ENCODE measurements at regions not wholly inside any gene's neighbourhood (a gene's known extent, or its start where the extent isn't known, plus 50 kb on each side); places are given as distances from the start of the nearest gene placed in this dataset.

- no peak for DNase-seq (ENCODE audit: unreplicated experiment)
- BruUV-seq (replicated peaks) = no TSS peak
- no peak overlapping the region for H3K27ac Mint-ChIP-seq (ENCODE audit: low read depth, unreplicated experiment)
- no peaks in the 10 kb centered on the region for H3K9me3 Mint-ChIP-seq (ENCODE audit: unreplicated experiment)
- TF ChIP-seq, protein P1, sequence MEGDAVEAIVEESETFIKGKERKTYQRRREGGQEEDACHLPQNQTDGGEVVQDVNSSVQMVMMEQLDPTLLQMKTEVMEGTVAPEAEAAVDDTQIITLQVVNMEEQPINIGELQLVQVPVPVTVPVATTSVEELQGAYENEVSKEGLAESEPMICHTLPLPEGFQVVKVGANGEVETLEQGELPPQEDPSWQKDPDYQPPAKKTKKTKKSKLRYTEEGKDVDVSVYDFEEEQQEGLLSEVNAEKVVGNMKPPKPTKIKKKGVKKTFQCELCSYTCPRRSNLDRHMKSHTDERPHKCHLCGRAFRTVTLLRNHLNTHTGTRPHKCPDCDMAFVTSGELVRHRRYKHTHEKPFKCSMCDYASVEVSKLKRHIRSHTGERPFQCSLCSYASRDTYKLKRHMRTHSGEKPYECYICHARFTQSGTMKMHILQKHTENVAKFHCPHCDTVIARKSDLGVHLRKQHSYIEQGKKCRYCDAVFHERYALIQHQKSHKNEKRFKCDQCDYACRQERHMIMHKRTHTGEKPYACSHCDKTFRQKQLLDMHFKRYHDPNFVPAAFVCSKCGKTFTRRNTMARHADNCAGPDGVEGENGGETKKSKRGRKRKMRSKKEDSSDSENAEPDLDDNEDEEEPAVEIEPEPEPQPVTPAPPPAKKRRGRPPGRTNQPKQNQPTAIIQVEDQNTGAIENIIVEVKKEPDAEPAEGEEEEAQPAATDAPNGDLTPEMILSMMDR (IDR thresholded peaks at IDR 0.05; ENCODE audit: unreplicated experiment) = no peak
- intact Hi-C loops (cut with micrococcal nuclease) = no loop called here
- H3K4me3 Mint-ChIP-seq (ENCODE audit: unreplicated experiment) = no peak overlapping the region
- no peaks in the 10 kb centered on the region for H3K4me1 Mint-ChIP-seq (ENCODE audit: insufficient read depth, unreplicated experiment)
- ChIA-PET CTCF (no interaction called here), POLR2A (no interaction called here)
- H3K27me3 Mint-ChIP-seq (ENCODE audit: insufficient read depth, unreplicated experiment) = peaks cover 33% of the 10 kb centered on the region
- H3K36me3 Mint-ChIP-seq (ENCODE audit: insufficient read depth, unreplicated experiment) = no peaks in the 10 kb centered on the region
These were observed 713.2 kb downstream of the KCNJ2 start for GRCh38 chr17:70882504-70882903.

DNA sequence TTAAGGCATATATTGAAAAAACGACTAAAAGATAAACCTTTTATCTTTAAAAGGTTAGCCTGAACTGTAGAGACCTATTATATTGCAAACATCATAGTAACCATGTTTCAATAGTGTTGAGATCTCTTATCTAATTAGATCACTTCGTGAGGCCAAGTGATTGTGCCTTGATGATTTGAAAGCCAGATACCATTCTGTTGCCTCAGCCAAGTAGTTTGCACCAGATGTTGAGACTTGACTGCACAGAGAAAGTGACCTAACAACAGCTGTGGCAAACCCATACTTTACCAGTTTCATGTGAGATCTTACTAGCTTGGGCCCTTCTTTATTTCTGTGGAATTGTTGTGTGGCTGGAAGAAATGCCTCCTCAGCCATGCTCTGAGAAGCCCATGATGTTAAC lies 717.3 kb downstream of the KCNJ2 start:
- intact Hi-C loops (cut with micrococcal nuclease) = no loop called here
- Mint-ChIP-seq H3K27ac (ENCODE audit: low read depth, unreplicated experiment) (no peak overlapping the region), H3K4me1 (ENCODE audit: insufficient read depth, unreplicated experiment) (no peaks in the 10 kb centered on the region), H3K4me3 (ENCODE audit: unreplicated experiment) (no peak overlapping the region), H3K9me3 (ENCODE audit: unreplicated experiment) (no peaks in the 10 kb centered on the region), H3K36me3 (ENCODE audit: insufficient read depth, unreplicated experiment) (no peaks in the 10 kb centered on the region), H3K27me3 (ENCODE audit: insufficient read depth, unreplicated experiment) (peaks cover 12% of the 10 kb centered on the region)
- DNase-seq (ENCODE audit: unreplicated experiment) = no peak
- TF ChIP-seq, protein P1 (IDR thresholded peaks at IDR 0.05; ENCODE audit: unreplicated experiment) = no peak
- no TSS peak for BruUV-seq (replicated peaks)
- ChIA-PET POLR2A (interaction anchor here (1.0 kb wide), 1 partner anchor 10 kb away, joined by 3 read pairs; no protein-coding TSS in a partner anchor), CTCF (no interaction called here)

DNA sequence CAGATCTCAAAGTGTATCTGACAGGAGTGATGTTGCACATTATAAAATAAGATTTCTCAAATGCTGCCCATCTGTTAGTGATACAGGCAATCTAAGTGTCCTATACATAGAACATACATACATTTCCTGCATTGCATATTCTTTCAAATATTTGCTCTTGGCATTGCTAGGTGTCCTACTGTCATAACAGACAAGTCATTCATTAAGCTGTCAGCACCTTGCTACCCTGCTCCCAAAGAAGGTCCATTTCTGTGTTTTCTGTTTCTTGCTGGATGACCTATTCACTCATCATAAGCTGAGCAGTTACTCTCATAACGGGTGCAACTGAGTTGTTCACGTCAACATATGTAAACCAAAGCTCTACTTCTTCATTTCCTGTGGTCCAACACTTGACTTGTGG lies 719.0 kb downstream of the KCNJ2 start:
- BruUV-seq (replicated peaks) = no TSS peak
- no peak overlapping the region for H3K27ac Mint-ChIP-seq (ENCODE audit: low read depth, unreplicated experiment)
- DNase-seq (ENCODE audit: unreplicated experiment) = no peak
- CTCF ChIA-PET = interaction anchor here (0.6 to 0.7 kb wide), 2 partner anchors 14 to 85 kb away, joined by 3 read pairs; no protein-coding TSS in a partner anchor
- POLR2A ChIA-PET = interaction anchor here (1.6 kb wide), 1 partner anchor 10 kb away, joined by 4 read pairs; no protein-coding TSS in a partner anchor
- no peaks in the 10 kb centered on the region for H3K36me3 Mint-ChIP-seq (ENCODE audit: insufficient read depth, unreplicated experiment)
- no peaks in the 10 kb centered on the region for H3K4me1 Mint-ChIP-seq (ENCODE audit: insufficient read depth, unreplicated experiment)
- H3K4me3 Mint-ChIP-seq (ENCODE audit: unreplicated experiment) = no peak overlapping the region
- H3K9me3 Mint-ChIP-seq (ENCODE audit: unreplicated experiment) = no peaks in the 10 kb centered on the region
- TF ChIP-seq, protein P1 (IDR thresholded peaks at IDR 0.05; ENCODE audit: unreplicated experiment) = no peak
- intact Hi-C loops (cut with micrococcal nuclease) = no loop called here
- no peaks in the 10 kb centered on the region for H3K27me3 Mint-ChIP-seq (ENCODE audit: insufficient read depth, unreplicated experiment)

DNA sequence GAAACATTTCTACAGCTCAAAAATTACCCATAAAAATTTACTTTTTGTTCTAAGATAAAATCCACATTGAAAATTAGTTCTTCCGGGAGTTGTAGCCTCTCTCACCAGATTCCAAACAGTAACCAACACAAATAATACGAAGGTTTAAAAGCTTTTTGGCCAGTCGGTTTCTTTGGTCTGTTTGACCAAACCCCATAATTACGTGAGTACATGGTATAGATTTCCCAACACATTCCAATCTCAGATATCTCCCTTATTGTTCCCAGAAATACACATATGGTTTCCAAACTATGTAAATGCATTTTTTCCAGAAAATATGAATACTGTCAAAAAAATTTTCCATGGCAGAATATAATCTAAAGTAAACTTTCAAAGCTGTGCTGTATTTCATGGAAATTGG lies 722.0 kb downstream of the KCNJ2 start:
- no peak for DNase-seq (ENCODE audit: unreplicated experiment)
- Mint-ChIP-seq H3K36me3 (ENCODE audit: insufficient read depth, unreplicated experiment) (no peaks in the 10 kb centered on the region), H3K4me3 (ENCODE audit: unreplicated experiment) (no peak overlapping the region), H3K27me3 (ENCODE audit: insufficient read depth, unreplicated experiment) (no peaks in the 10 kb centered on the region), H3K27ac (ENCODE audit: low read depth, unreplicated experiment) (no peak overlapping the region), H3K9me3 (ENCODE audit: unreplicated experiment) (no peaks in the 10 kb centered on the region), H3K4me1 (ENCODE audit: insufficient read depth, unreplicated experiment) (no peaks in the 10 kb centered on the region)
- ChIA-PET CTCF (no interaction called here), POLR2A (no interaction called here)
- BruUV-seq (replicated peaks) = no TSS peak
- TF ChIP-seq, protein P1 (IDR thresholded peaks at IDR 0.05; ENCODE audit: unreplicated experiment) = no peak
- intact Hi-C loops (cut with micrococcal nuclease) = no loop called here

Measured in MCF 10A (cell line).